Spleen (tissue), 11 donors: ENCODE measurements at regions not wholly inside any gene's neighbourhood (a gene's known extent, or its start where the extent isn't known, plus 50 kb on each side); places are given as distances from the start of the nearest gene placed in this dataset.

Source experiments
- DNase-seq: peaks from one replicate; pipeline ENCODE4 v3.0.0-alpha.2; 2020
- H3K27ac ChIP-seq, 8 donors: fragments of 200-600 bp; sonication (generic) in 7 of 8; 1 replicate in 4 of 8; 2 replicates in 4 of 8; pipeline versions ENCODE4 v1.5.0 to v1.8.0; 2016 to 2021; ENCODE audit warnings: inconsistent platforms in 4 of 8, mild to moderate bottlenecking in 4 of 8, moderate library complexity in 1 of 8
- H3K27me3 ChIP-seq, 7 donors: fragments of 200-600 bp; sonication (generic) in 6 of 7; replicated peaks in 1 of 7; 1 replicate in 4 of 7; 2 replicates in 3 of 7; pipeline versions ENCODE4 v1.5.0 to v1.8.0; 2016 to 2021; ENCODE audit warnings: inconsistent platforms in 3 of 7, mild to moderate bottlenecking in 1 of 7
- H3K36me3 ChIP-seq, 6 donors: fragments of 200-600 bp; sonication (generic) in 5 of 6; 1 replicate in 4 of 6; 2 replicates in 2 of 6; pipeline versions ENCODE4 v1.5.0 to v1.8.0; 2016 to 2021; ENCODE audit warnings: inconsistent platforms in 2 of 6
- H3K4me1 ChIP-seq, 6 donors: fragments of 200-600 bp; sonication (generic) in 5 of 6; 1 replicate in 3 of 6; 2 replicates in 3 of 6; pipeline versions ENCODE4 v1.5.0 to v1.8.0; 2016 to 2021; ENCODE audit warnings: inconsistent platforms in 3 of 6
- H3K4me3 ChIP-seq, 8 donors: fragments of 200-600 bp; sonication (generic) in 7 of 8; 1 replicate in 4 of 8; 2 replicates in 4 of 8; pipeline versions ENCODE4 v1.5.0 to v1.8.0; 2016 to 2021; ENCODE audit warnings: inconsistent platforms in 4 of 8, mild to moderate bottlenecking in 4 of 8, moderate library complexity in 2 of 8
- H3K9me3 ChIP-seq, 8 donors: fragments of 200-600 bp; sonication (generic) in 7 of 8; 1 replicate in 4 of 8; 2 replicates in 4 of 8; pipeline versions ENCODE4 v1.5.0 to v1.8.0; 2016 to 2021; ENCODE audit warnings: inconsistent platforms in 4 of 8
- CTCF ChIP-seq, 11 experiments: fragments of 200-600 bp in 7 of 11; fragments of 450-650 bp in 4 of 11; sonication (generic) in 4 of 11; IDR thresholded peaks in 8 of 11; conservative IDR thresholded peaks in 3 of 11; 1 replicate in 7 of 11; 2 replicates in 4 of 11; pipeline versions ENCODE4 v1.4.0 to v1.8.0; 2016 to 2021; ENCODE audit warnings: antibody characterized with exemption in 11 of 11, inconsistent platforms in 4 of 11, mild to moderate bottlenecking in 1 of 11
- POLR2A ChIP-seq, 3 donors: fragments of 450-650 bp; IDR thresholded peaks; one replicate each; pipeline ENCODE4 v1.5.1; 2017; ENCODE audit warnings: antibody characterized with exemption in 3 of 3, mild to moderate bottlenecking in 1 of 3
- POLR2AphosphoS5 ChIP-seq, 3 donors: sonication (generic); formaldehyde crosslinking; IDR thresholded peaks; one replicate each; pipeline ENCODE4 v1.5.1; 2017; ENCODE audit warnings: antibody characterized with exemption in 3 of 3
- WGBS, 5 donors: extraction: QIAGEN DNeasy Blood & Tissue Kit in 3 of 5; methylation state at CpG; one replicate each; pipeline versions ENCODE4 v1.1.5 to v1.1.7; 2013 to 2018; 5-methylcytosine and 5-hydroxymethylcytosine counted together
- intact Hi-C: fragments of 100-400 bp; cut with DNase I; formaldehyde crosslinking; loops from one replicate; pipeline ENCODE4 v1.15.0; 2023; ENCODE audit warnings: low total_unique reads
- donor health status: healthy with polysubstance abuse.
- donor health status: DM: no; HTN: no; CAD: no; lungs with moderate emphysema.
- donor health status: DM: no; HTN: no; CAD: no.
- donor health status: Bipolar disorder and iron deficiency.
- donor health status: healthy.
- donor health status: DM: no; HTN: no; CAD: no.
- donor health status: DM: yes; HTN: yes; CAD: no.

- no peaks in the 10 kb centered on the region for H3K36me3 ChIP-seq
- H3K27ac ChIP-seq, result no peak overlapping the region
- no peaks in the 10 kb centered on the region for H3K4me1 ChIP-seq
- no peak for DNase-seq
- no peak overlapping the region for H3K4me3 ChIP-seq
- no peaks in the 10 kb centered on the region for H3K27me3 ChIP-seq
- WGBS, 5 donors, result 60 to 73% (median 71%) methylated on average over 4 of the region's 4 CpGs
- H3K9me3 ChIP-seq, result no peaks in the 10 kb centered on the region
- TF ChIP-seq POLR2AphosphoS5 (IDR thresholded peaks at IDR 0.05) (no peak), POLR2A (IDR thresholded peaks at IDR 0.05) (no peak), CTCF (IDR thresholded peaks at IDR 0.05 in 8 of 11, conservative IDR thresholded peaks at IDR 0.05 in 3 of 11) (no peak)
- intact Hi-C loops, result no loop called here
Observed at GRCh38 chr4:60241866-60242265, 958.3 kb upstream of the ADGRL3 start.

- Histone ChIP-seq H3K36me3 (no peaks in the 10 kb centered on the region), H3K4me1 (no peaks in the 10 kb centered on the region), H3K27me3 (no peaks in the 10 kb centered on the region), H3K9me3 (no peaks in the 10 kb centered on the region), H3K27ac (no peak overlapping the region), H3K4me3 (no peak overlapping the region)
- DNase-seq, result no peak
- intact Hi-C loops, result no loop called here
- TF ChIP-seq POLR2AphosphoS5 (IDR thresholded peaks at IDR 0.05) (no peak), CTCF (IDR thresholded peaks at IDR 0.05 in 8 of 11, conservative IDR thresholded peaks at IDR 0.05 in 3 of 11) (no peak), POLR2A (IDR thresholded peaks at IDR 0.05) (no peak)
- WGBS, 5 donors, result 84 to 93% (median 89%) methylated on average over 1 of the region's 1 CpG
Observed at GRCh38 chr4:60249784-60250183, 950.3 kb upstream of the ADGRL3 start.

GRCh38 chr4:60250657-60251056 is 949.5 kb upstream of the ADGRL3 start:
- intact Hi-C loops, result no loop called here
- Histone ChIP-seq H3K4me1 (no peaks in the 10 kb centered on the region), H3K4me3 (no peak overlapping the region), H3K27me3 (no peaks in the 10 kb centered on the region), H3K9me3 (no peaks in the 10 kb centered on the region), H3K27ac (no peak overlapping the region), H3K36me3 (no peaks in the 10 kb centered on the region)
- no peak for DNase-seq
- WGBS, 5 donors, result 37 to 78% (median 49%) methylated on average over 1 of the region's 1 CpG
- TF ChIP-seq POLR2A (IDR thresholded peaks at IDR 0.05) (no peak), POLR2AphosphoS5 (IDR thresholded peaks at IDR 0.05) (no peak), CTCF (IDR thresholded peaks at IDR 0.05 in 8 of 11, conservative IDR thresholded peaks at IDR 0.05 in 3 of 11) (no peak)

GRCh38 chr4:60259781-60260180 is 940.3 kb upstream of the ADGRL3 start:
- no peak overlapping the region for H3K4me3 ChIP-seq
- intact Hi-C loops, result no loop called here
- no peaks in the 10 kb centered on the region for H3K27me3 ChIP-seq
- DNase-seq, result no peak
- H3K4me1 ChIP-seq, result no peaks in the 10 kb centered on the region
- no peak overlapping the region for H3K27ac ChIP-seq
- WGBS, 5 donors, result 75 to 82% (median 79%) methylated on average over 5 of the region's 5 CpGs
- peaks cover 0 to 9% (median 0%) of the 10 kb centered on the region in 8 donors for H3K9me3 ChIP-seq
- no peaks in the 10 kb centered on the region for H3K36me3 ChIP-seq
- TF ChIP-seq CTCF (IDR thresholded peaks at IDR 0.05 in 8 of 11, conservative IDR thresholded peaks at IDR 0.05 in 3 of 11) (no peak), POLR2A (IDR thresholded peaks at IDR 0.05) (no peak), POLR2AphosphoS5 (IDR thresholded peaks at IDR 0.05) (no peak)
